GM18951 (cell line): ENCODE measurements at regions not wholly inside any gene's neighbourhood (a gene's known extent, or its start where the extent isn't known, plus 50 kb on each side); places are given as distances from the start of the nearest gene placed in this dataset.
"Not testable (repeated sequence)": the region's sequence is repeated elsewhere in the genome, so short reads cannot be mapped to it uniquely, and the experiment has no call there.

Source experiments
- POLR2A ChIP-seq: IDR thresholded peaks from 4 replicates; pipeline ENCODE4 v1.6.1; 2011; ENCODE audit warnings: mild to moderate bottlenecking; ENCODE audit not compliant: insufficient read length, insufficient read depth; ENCODE audit errors: extremely low read depth
- in situ Hi-C: fragments of 300-500 bp; cut with MboI; formaldehyde crosslinking; loops from one replicate; pipeline ENCODE4 v1.12.0; 2022; ENCODE audit warnings: low sequenced_read_pairs, mixed read lengths, inconsistent platforms; ENCODE audit not compliant: unreplicated experiment

GRCh38 chr3:18579661-18580060 is 154.5 kb upstream of the SATB1 start:
- in situ Hi-C loops = no loop called here
- no peak for TF ChIP-seq POLR2A

DNA sequence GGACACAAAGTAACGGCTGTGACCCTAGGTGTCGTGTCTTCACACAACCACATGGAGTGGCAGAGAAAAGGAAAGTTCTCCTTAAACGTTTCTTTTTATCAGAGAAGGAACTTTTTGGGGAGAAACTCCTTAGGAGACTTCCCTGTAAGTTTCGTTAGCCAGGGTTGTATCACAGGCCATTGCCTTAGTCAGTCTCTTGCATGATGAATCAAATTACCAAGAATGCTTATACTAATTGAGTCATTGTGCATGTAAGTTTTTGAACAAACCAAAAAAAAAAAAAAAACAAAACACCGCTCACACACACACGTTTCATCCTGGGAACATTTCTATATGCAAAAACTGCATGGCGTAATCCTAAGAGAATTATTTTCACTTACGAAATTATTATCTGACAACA is 150.4 kb upstream of the SATB1 start:
- no peak for TF ChIP-seq POLR2A
- in situ Hi-C loops = no loop called here

- in situ Hi-C loops = no loop called here
- no peak for TF ChIP-seq POLR2A
Observed at GRCh38 chr3:18572809-18573208, 147.7 kb upstream of the SATB1 start.

- in situ Hi-C loops = loop anchor here (10.0 kb wide), 1 partner anchor 188 kb away; no protein-coding TSS in a partner anchor
- TF ChIP-seq POLR2A = no peak
Observed at GRCh38 chr3:18567293-18567692, 142.2 kb upstream of the SATB1 start.

GRCh38 chr3:18562364-18563154 is 137.4 kb upstream of the SATB1 start:
- TF ChIP-seq POLR2A = no peak
- in situ Hi-C loops = loop anchor here (10.0 kb wide), 1 partner anchor 192 kb away; no protein-coding TSS in a partner anchor

DNA sequence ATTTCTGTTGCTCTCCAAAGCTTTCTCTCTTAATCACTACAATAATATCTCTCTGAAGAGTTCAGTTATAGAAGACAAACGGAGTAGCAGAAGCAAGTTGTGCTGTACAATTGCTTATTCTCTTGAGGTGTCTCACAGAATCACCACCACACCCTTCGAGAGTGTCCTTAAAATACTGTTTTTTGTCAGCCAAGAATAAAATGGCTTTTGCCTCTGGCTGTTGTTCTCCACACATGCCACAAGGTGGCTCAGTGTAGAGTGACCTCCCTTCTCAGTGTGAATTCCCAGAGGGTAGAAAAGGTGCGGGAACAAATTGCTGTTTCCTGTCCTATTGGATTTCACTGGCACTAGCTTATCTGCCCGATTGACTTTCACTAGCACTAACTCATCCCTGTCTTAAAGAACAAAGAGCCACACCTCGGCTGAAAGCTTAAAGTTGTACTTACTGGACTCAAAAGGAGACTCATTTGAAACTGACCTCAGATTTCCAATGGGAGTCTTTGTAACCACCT is 134.2 kb upstream of the SATB1 start:
- in situ Hi-C loops = no loop called here
- TF ChIP-seq POLR2A = no peak

DNA sequence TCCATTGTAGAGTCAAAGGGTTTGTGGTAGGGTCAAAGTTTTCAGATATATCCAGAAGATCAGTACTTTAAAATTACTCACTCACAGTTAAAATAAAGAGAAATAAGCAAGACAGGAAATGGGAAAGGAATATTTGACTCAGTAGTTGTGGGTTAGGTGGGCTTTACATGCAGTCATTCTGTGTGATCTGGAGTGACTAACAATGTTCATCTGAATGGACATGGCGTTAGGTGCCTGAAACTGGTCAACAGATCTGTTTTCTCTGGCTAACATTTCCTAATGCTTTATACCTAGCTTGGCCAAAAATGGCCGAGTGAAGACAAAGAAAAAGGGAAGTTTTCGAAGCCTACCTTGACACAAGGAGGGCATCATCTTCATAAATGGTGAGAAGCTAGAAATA is 133.4 kb upstream of the SATB1 start:
- TF ChIP-seq POLR2A = no peak
- in situ Hi-C loops = no loop called here

GRCh38 chr3:18557216-18557615 is 132.1 kb upstream of the SATB1 start:
- in situ Hi-C loops = no loop called here
- TF ChIP-seq POLR2A = no peak

- TF ChIP-seq POLR2A = no peak
- in situ Hi-C loops = no loop called here
Observed at GRCh38 chr3:18556503-18557135, 131.5 kb upstream of the SATB1 start.

GRCh38 chr3:18556001-18556408 is 130.9 kb upstream of the SATB1 start:
- TF ChIP-seq POLR2A = no peak
- in situ Hi-C loops = no loop called here

- in situ Hi-C loops = not testable (repeated sequence)
Observed at GRCh38 chr3:18552579-18553105, 127.5 kb upstream of the SATB1 start.

DNA sequence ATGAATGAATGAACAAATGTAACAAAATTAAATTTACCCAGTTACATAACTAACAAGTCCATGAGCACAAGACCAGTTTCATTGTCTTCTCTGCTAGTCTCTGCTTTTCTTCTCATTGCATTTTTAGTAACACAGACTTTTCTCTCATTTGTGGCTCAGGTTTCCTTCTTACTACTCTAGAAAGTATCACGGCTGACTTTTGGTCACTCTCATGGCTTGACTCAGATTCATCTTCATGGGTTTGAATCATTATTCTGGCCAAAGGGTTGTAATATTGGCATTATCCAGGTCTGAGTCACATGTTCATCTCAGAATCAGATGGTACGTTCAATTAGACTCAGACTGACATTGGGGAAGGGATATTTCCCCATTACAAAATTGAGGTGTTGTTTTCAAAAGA is 121.5 kb upstream of the SATB1 start:
- in situ Hi-C loops = no loop called here
- TF ChIP-seq POLR2A = no peak

GRCh38 chr3:18544146-18544545 is 119.0 kb upstream of the SATB1 start:
- TF ChIP-seq POLR2A = no peak
- in situ Hi-C loops = no loop called here
